ENCODE measurements at regions not wholly inside any gene's neighbourhood (a gene's known extent, or its start where the extent isn't known, plus 50 kb on each side); places are given as distances from the start of the nearest gene placed in this dataset.
"Not testable (repeated sequence)": the region's sequence is repeated elsewhere in the genome, so short reads cannot be mapped to it uniquely, and the experiment has no call there.

GRCh38 chr7:79921976-79922375 is 212.7 kb upstream of the GNAI1 start:
- Histone ChIP-seq H3K4me1 (no peaks in the 10 kb centered on the region), H3K4me3 (no peak overlapping the region), H3K36me3 (no peaks in the 10 kb centered on the region), H3K9me3 (peaks cover 0 to 11% (median 0%) of the 10 kb centered on the region in 11 donors), H3K27me3 (no peaks in the 10 kb centered on the region), H3K27ac (no peak overlapping the region)
- intact Hi-C loops (cut with DNase I) = no loop called here
- 80 to 89% methylated on average over 5 of the region's 5 CpGs for WGBS, 2 donors
- ATAC-seq = no peak
- no peak for DNase-seq
- TF ChIP-seq CTCF (IDR thresholded peaks at IDR 0.05) = no peak

GRCh38 chr7:79918632-79919031 is 216.0 kb upstream of the GNAI1 start:
- H3K27me3 ChIP-seq; ATAC-seq; intact Hi-C loops (cut with DNase I); DNase-seq; H3K4me1 ChIP-seq; H3K36me3 ChIP-seq; H3K4me3 ChIP-seq; H3K27ac ChIP-seq: not testable (repeated sequence)
- WGBS, 2 donors = 86 to 88% methylated on average over 2 of the region's 2 CpGs
- H3K9me3 ChIP-seq = peaks cover 0 to 20% (median 0%) of the 10 kb centered on the region in 11 donors

- WGBS, 2 donors = 84 to 89% methylated on average over 4 of the region's 4 CpGs
These were observed 219.3 kb upstream of the GNAI1 start for GRCh38 chr7:79915346-79915745.

GRCh38 chr7:79912213-79912633 is 222.4 kb upstream of the GNAI1 start:
- DNase-seq (no peak), ATAC-seq (no peak)
- no peak for TF ChIP-seq CTCF (IDR thresholded peaks at IDR 0.05)
- H3K4me3 ChIP-seq = no peak overlapping the region
- H3K36me3 ChIP-seq = no peaks in the 10 kb centered on the region
- intact Hi-C loops (cut with DNase I) = no loop called here
- peaks cover 0 to 4% (median 0%) of the 10 kb centered on the region in 7 donors for H3K27me3 ChIP-seq
- peaks cover 0 to 9% (median 0%) of the 10 kb centered on the region in 11 donors for H3K9me3 ChIP-seq
- whole genome bisulfite sequencing, 2 donors = 27 to 32% methylated on average over 4 of the region's 4 CpGs
- H3K4me1 ChIP-seq = no peaks in the 10 kb centered on the region
- H3K27ac ChIP-seq = no peak overlapping the region

More at GRCh38 chr7:79915346-79915745, 219.3 kb upstream of the GNAI1 start:
- intact Hi-C loops (cut with DNase I); H3K4me1 ChIP-seq; H3K36me3 ChIP-seq; H3K27me3 ChIP-seq; H3K4me3 ChIP-seq; DNase-seq; ATAC-seq; H3K9me3 ChIP-seq; H3K27ac ChIP-seq: not testable (repeated sequence)

GRCh38 chr7:79911420-79911819 is 223.2 kb upstream of the GNAI1 start:
- H3K36me3 ChIP-seq = no peaks in the 10 kb centered on the region
- H3K4me3 ChIP-seq = no peak overlapping the region
- WGBS, 2 donors = 63 to 70% methylated on average over 3 of the region's 3 CpGs
- H3K9me3 ChIP-seq = peaks cover 0 to 9% (median 0%) of the 10 kb centered on the region in 11 donors
- no peak for TF ChIP-seq CTCF (IDR thresholded peaks at IDR 0.05)
- H3K4me1 ChIP-seq = no peaks in the 10 kb centered on the region
- H3K27ac ChIP-seq = no peak overlapping the region
- DNase-seq (no peak), ATAC-seq (no peak)
- intact Hi-C loops (cut with DNase I) = no loop called here
- H3K27me3 ChIP-seq = peaks cover 0 to 4% (median 0%) of the 10 kb centered on the region in 7 donors
